Endothelial cell of umbilical vein (primary cell): ENCODE measurements at regions not wholly inside any gene's neighbourhood (a gene's known extent, or its start where the extent isn't known, plus 50 kb on each side); places are given as distances from the start of the nearest gene placed in this dataset.

Experiments
- BruUV-seq: library from RNA; stranded (reverse); fragments of 400-500 nt; replicated peaks from 2 replicates; lab custom pipeline; 2021; lab: Mats Ljungman, UMichigan
- CTCF ChIA-PET: fragments of 300-600, 350-600 bp; sonication (Branson Sonifier 250); formaldehyde crosslinking; loops from one replicate; lab custom pipeline; 2021; ENCODE audit warnings: antibody characterized with exemption, inconsistent platforms; lab: Charles Lee
- POLR2A ChIA-PET: fragments of 300-600, 350-600 bp; sonication (Branson Sonifier 250); formaldehyde crosslinking; loops from one replicate; lab custom pipeline; 2021; ENCODE audit warnings: antibody characterized with exemption, inconsistent platforms; lab: Charles Lee
- DNase-seq: peaks from one replicate; pipeline ENCODE4 v3.0.0-alpha.2; 2011; ENCODE audit warnings: low read depth, low spot score
- FAIRE-seq: peaks from 2 replicates; lab custom pipeline; 2011; peaks lifted over from hg19 to GRCh38; lab: Jason Lieb, UNC
- H2AFZ ChIP-seq: 2 replicates; pipeline ENCODE4 v1.6.0; 2012; ENCODE audit warnings: low read depth, low read length, control low read depth, inconsistent platforms
- H3K27ac ChIP-seq: 2 replicates; pipeline ENCODE4 v1.5.1; 2011; ENCODE audit warnings: low read depth, mild to moderate bottlenecking, control low read depth, low read length, moderate library complexity; ENCODE audit not compliant: insufficient read depth
- H3K27me3 ChIP-seq, 2 experiments: 2 replicates each; pipeline versions ENCODE4 v1.6.0 to v1.6.1; 2011; ENCODE audit warnings: low read length in 2 of 2, mixed read lengths in 1 of 2; ENCODE audit not compliant: control insufficient read depth in 2 of 2, insufficient read depth in 2 of 2
- H3K36me3 ChIP-seq, 2 experiments: 2 replicates in 1 of 2; 3 replicates in 1 of 2; pipeline ENCODE4 v1.5.1; 2011; ENCODE audit warnings: low read length in 2 of 2, mild to moderate bottlenecking in 1 of 2, moderate library complexity in 1 of 2; ENCODE audit not compliant: control insufficient read depth in 2 of 2, insufficient read depth in 2 of 2; ENCODE audit errors: extremely low read depth in 1 of 2
- H3K4me1 ChIP-seq: 3 replicates; pipeline ENCODE4 v1.5.1; 2011; ENCODE audit warnings: mild to moderate bottlenecking, low read length; ENCODE audit not compliant: control insufficient read depth, insufficient read depth; ENCODE audit errors: extremely low read depth
- H3K4me2 ChIP-seq: 2 replicates; pipeline ENCODE4 v1.6.1; 2011; ENCODE audit warnings: low read length, control low read depth, mixed read lengths; ENCODE audit not compliant: insufficient read depth
- H3K4me3 ChIP-seq, 3 experiments: fragments of 200-600 bp in 1 of 3; sonication (generic), shearing (Covaris generic) in 1 of 3; replicated peaks in 1 of 3; 2 replicates each; pipeline ENCODE4 v1.5.1; 2011 to 2016; ENCODE audit warnings: control low read depth in 3 of 3, low read length in 3 of 3, mild to moderate bottlenecking in 2 of 3, inconsistent platforms in 1 of 3, low read depth in 1 of 3, moderate library complexity in 1 of 3; ENCODE audit not compliant: insufficient read depth in 1 of 3
- H3K79me2 ChIP-seq: 2 replicates; pipeline ENCODE4 v1.6.0; 2012; ENCODE audit warnings: low read length, inconsistent platforms; ENCODE audit not compliant: control insufficient read depth, insufficient read depth
- H3K9ac ChIP-seq: replicated peaks from 2 replicates; pipeline ENCODE3; 2011; ENCODE audit warnings: low read length, control low read depth; ENCODE audit not compliant: insufficient read depth; ENCODE audit errors: extremely low read depth
- H3K9me1 ChIP-seq: replicated peaks from 3 replicates; pipeline ENCODE4 v1.6.0; 2011; ENCODE audit warnings: mild to moderate bottlenecking, low read length; ENCODE audit not compliant: control insufficient read depth, insufficient read depth; ENCODE audit errors: extremely low read depth
- H3K9me3 ChIP-seq: replicated peaks from 2 replicates; pipeline ENCODE4 v1.5.1; 2012; ENCODE audit warnings: low read length, inconsistent platforms; ENCODE audit not compliant: control insufficient read depth, insufficient read depth
- H4K20me1 ChIP-seq: replicated peaks from 2 replicates; pipeline ENCODE3; 2011; ENCODE audit warnings: mild to moderate bottlenecking, low read length; ENCODE audit not compliant: control insufficient read depth, insufficient read depth; ENCODE audit errors: extremely low read depth
- EZH2 ChIP-seq: IDR thresholded peaks from 2 replicates; pipeline ENCODE4 v1.6.1; 2012; ENCODE audit warnings: borderline replicate concordance, low read depth, mild to moderate bottlenecking, moderate library complexity, low read length, inconsistent platforms; ENCODE audit not compliant: severe bottlenecking
- FOS ChIP-seq: IDR thresholded peaks from 2 replicates; pipeline ENCODE4 v1.6.1; 2011; ENCODE audit warnings: mild to moderate bottlenecking, low read length, moderate library complexity, borderline replicate concordance; ENCODE audit not compliant: insufficient read depth
- GATA2 ChIP-seq: IDR thresholded peaks from 2 replicates; pipeline ENCODE4 v1.7.0; 2011; ENCODE audit warnings: low read depth, mild to moderate bottlenecking, moderate library complexity, mixed read lengths, low read length; ENCODE audit not compliant: insufficient read length, insufficient read depth
- JUN ChIP-seq: IDR thresholded peaks from 2 replicates; pipeline ENCODE4 v1.6.1; 2011; ENCODE audit warnings: borderline replicate concordance, low read depth; ENCODE audit not compliant: insufficient read length, insufficient read depth
- MYC ChIP-seq: IDR thresholded peaks from one replicate; pipeline ENCODE4 v1.6.1; 2011; ENCODE audit warnings: mild to moderate bottlenecking, low read depth, low read length
- POLR2A ChIP-seq: IDR thresholded peaks from 2 replicates; pipeline ENCODE4 v1.6.1; 2012; ENCODE audit warnings: low read depth, mild to moderate bottlenecking, control low read depth, low read length
- POLR2AphosphoS5 ChIP-seq: IDR thresholded peaks from 2 replicates; pipeline ENCODE4 v1.6.1; 2012; ENCODE audit warnings: low read depth, mild to moderate bottlenecking, control low read depth, low read length, moderate library complexity; ENCODE audit not compliant: insufficient read depth
- dilution Hi-C: fragments of 300-500 bp; cut with MboI; formaldehyde crosslinking; loops from one replicate; pipeline ENCODE4 v1.15.0; 2019; ENCODE audit warnings: low sequenced_read_pairs; ENCODE audit not compliant: extremely low pct_ligation_motif_present
- intact Hi-C: fragments of 100-400 bp; cut with micrococcal nuclease; formaldehyde crosslinking; loops from one replicate; pipeline ENCODE4 v1.10.0; 2022
- TF ChIP-seq, protein P1 (sequence below): IDR thresholded peaks from 2 replicates; pipeline ENCODE4 v1.6.1; 2011; ENCODE audit not compliant: insufficient read depth, insufficient read length
- TF ChIP-seq, protein P2 (sequence below), 2 donors: IDR thresholded peaks; 1 replicate in 1 of 2; 2 replicates in 1 of 2; pipeline ENCODE4 v1.5.1; 2011; ENCODE audit warnings: low read length in 2 of 2, mild to moderate bottlenecking in 2 of 2, moderate library complexity in 2 of 2, control low read depth in 1 of 2, inconsistent platforms in 1 of 2, low read depth in 1 of 2; ENCODE audit not compliant: insufficient read depth in 1 of 2; ENCODE audit errors: extremely low read depth in 1 of 2

DNA sequence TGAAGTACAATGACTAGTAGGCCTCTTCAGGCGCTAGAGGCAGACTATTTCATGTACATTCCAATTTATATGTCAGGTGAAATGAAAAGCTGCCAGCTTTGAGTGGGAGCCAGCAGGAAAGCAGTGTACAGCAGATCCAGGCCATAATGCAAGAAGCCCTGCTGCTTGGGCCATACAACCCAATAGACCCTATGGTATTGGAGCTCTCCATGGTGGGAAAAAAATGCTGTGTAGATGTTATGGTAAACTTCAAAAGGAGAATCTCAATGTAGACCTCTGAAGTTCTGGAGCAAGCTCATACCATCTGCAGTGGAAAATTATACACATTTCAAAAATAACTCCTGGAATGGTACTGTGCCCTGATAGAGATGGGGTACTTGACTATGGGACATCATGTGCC lies 71.5 kb upstream of the CD82 start:
- H3K79me2 ChIP-seq, result no peaks in the 10 kb centered on the region
- ChIA-PET POLR2A (no interaction called here), CTCF (no interaction called here)

More for the DNA sequence above, 71.5 kb upstream of the CD82 start:
- no peak overlapping the region for H2AFZ ChIP-seq
- TF ChIP-seq, protein P1, sequence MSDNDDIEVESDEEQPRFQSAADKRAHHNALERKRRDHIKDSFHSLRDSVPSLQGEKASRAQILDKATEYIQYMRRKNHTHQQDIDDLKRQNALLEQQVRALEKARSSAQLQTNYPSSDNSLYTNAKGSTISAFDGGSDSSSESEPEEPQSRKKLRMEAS, result no peak
- TF ChIP-seq JUN, result no peak
- no peak for TF ChIP-seq POLR2A
- no peak for TF ChIP-seq FOS
- TF ChIP-seq, protein P2, sequence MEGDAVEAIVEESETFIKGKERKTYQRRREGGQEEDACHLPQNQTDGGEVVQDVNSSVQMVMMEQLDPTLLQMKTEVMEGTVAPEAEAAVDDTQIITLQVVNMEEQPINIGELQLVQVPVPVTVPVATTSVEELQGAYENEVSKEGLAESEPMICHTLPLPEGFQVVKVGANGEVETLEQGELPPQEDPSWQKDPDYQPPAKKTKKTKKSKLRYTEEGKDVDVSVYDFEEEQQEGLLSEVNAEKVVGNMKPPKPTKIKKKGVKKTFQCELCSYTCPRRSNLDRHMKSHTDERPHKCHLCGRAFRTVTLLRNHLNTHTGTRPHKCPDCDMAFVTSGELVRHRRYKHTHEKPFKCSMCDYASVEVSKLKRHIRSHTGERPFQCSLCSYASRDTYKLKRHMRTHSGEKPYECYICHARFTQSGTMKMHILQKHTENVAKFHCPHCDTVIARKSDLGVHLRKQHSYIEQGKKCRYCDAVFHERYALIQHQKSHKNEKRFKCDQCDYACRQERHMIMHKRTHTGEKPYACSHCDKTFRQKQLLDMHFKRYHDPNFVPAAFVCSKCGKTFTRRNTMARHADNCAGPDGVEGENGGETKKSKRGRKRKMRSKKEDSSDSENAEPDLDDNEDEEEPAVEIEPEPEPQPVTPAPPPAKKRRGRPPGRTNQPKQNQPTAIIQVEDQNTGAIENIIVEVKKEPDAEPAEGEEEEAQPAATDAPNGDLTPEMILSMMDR (IDR thresholded peaks at IDR 0.05; ENCODE audit: extremely low read depth in 1 of 2, insufficient read depth in 1 of 2, low read depth in 1 of 2, low read length in 2 of 2), result no peak
- TF ChIP-seq MYC, result no peak
- TF ChIP-seq GATA2, result no peak
- TF ChIP-seq POLR2AphosphoS5, result no peak
- TF ChIP-seq EZH2, result no peak
- DNase-seq (no peak), FAIRE-seq (no peak)
- dilution Hi-C loops, result no loop called here
- no peaks in the 10 kb centered on the region for H4K20me1 ChIP-seq
- intact Hi-C loops, result no loop called here
- BruUV-seq, result no TSS peak
- no peaks in the 10 kb centered on the region for H3K36me3 ChIP-seq
- H3K27ac ChIP-seq, result no peak overlapping the region
- H3K4me3 ChIP-seq, result no peak overlapping the region
- H3K27me3 ChIP-seq, result peaks cover 2 to 3% of the 10 kb centered on the region in 2 experiments
- H3K9me3 ChIP-seq, result no peaks in the 10 kb centered on the region
- no peak overlapping the region for H3K9ac ChIP-seq
- no peaks in the 10 kb centered on the region for H3K9me1 ChIP-seq
- H3K4me2 ChIP-seq, result no peak overlapping the region
- H3K4me1 ChIP-seq, result no peaks in the 10 kb centered on the region
